NT2/D1 (cell line): ENCODE measurements at regions not wholly inside any gene's neighbourhood (a gene's known extent, or its start where the extent isn't known, plus 50 kb on each side); places are given as distances from the start of the nearest gene placed in this dataset.

Experiments used
- SUZ12 ChIP-seq: IDR thresholded peaks from 2 replicates; pipeline ENCODE4 v1.6.1; 2011; ENCODE audit not compliant: insufficient read length, insufficient read depth; ENCODE audit errors: extremely low read depth
- YY1 ChIP-seq: IDR thresholded peaks from 2 replicates; pipeline ENCODE4 v1.6.1; 2011; ENCODE audit not compliant: insufficient read length, insufficient read depth
- ZNF274 ChIP-seq: IDR thresholded peaks from 2 replicates; pipeline ENCODE4 v1.6.1; 2011; ENCODE audit warnings: mild to moderate bottlenecking, low read depth, low read length

DNA sequence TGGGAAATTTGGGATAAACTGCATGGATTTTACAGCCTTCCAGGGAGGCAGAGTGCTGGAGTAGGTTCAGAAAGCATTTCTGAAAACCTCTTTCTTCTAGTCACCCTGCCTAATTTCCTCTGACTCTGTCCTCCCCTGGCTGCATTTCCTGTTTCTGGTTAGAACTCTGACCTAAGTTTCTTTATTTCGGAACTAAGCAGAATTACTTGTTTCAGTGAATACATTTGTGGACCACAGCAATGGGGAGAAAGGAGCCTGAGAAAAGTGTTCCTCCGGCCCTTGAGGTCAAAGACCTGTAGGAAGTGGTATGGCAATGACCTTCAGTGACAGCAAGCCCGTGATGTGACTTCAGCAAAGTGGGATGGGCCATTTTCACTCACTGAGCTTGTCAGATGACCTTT, 173.4 kb upstream of the RUNX1 start:
- TF ChIP-seq ZNF274 (no peak), SUZ12 (no peak), YY1 (no peak)
